GM10266 (cell line): ENCODE measurements at regions not wholly inside any gene's neighbourhood (a gene's known extent, or its start where the extent isn't known, plus 50 kb on each side); places are given as distances from the start of the nearest gene placed in this dataset.
A peak's percentile ranks its signal among the peaks of the same experiment; 100 is the strongest.

Source experiments
- DNase-seq: peaks from one replicate; pipeline ENCODE4 v3.0.0; 2012; ENCODE audit errors: extremely low spot score
- CTCF ChIP-seq: IDR thresholded peaks from 2 replicates; pipeline ENCODE4 v1.5.1; 2012; ENCODE audit warnings: mild to moderate bottlenecking, low read depth; ENCODE audit not compliant: control insufficient read depth, insufficient read depth; ENCODE audit errors: missing control alignments

GRCh38 chr6:152845421-152845820, 94.8 kb downstream of the VIP start:
- DNase-seq: no peak
- no peak for TF ChIP-seq CTCF

- no peak for DNase-seq
- TF ChIP-seq CTCF: no peak
Observed at GRCh38 chr6:152846825-152847224, 96.2 kb downstream of the VIP start.

- no peak for DNase-seq
Observed at GRCh38 chr6:152848919-152849318, 98.3 kb downstream of the VIP start.

GRCh38 chr6:152854086-152854795, 103.6 kb downstream of the VIP start:
- no peak for TF ChIP-seq CTCF
- DNase-seq: no peak

More at GRCh38 chr6:152848919-152849318, 98.3 kb downstream of the VIP start:
- TF ChIP-seq CTCF: no peak

- no peak for TF ChIP-seq CTCF
- no peak for DNase-seq
Observed at GRCh38 chr6:152858141-152858540, 107.5 kb downstream of the VIP start.

GRCh38 chr6:152859225-152859624, 108.6 kb downstream of the VIP start:
- no peak for DNase-seq
- TF ChIP-seq CTCF: no peak

- peak; percentile 35 for DNase-seq
- peak; percentile 57 for TF ChIP-seq CTCF
Observed at GRCh38 chr6:152863618-152864326, 113.2 kb downstream of the VIP start.
